ENCODE measurements at regions not wholly inside any gene's neighbourhood (a gene's known extent, or its start where the extent isn't known, plus 50 kb on each side); places are given as distances from the start of the nearest gene placed in this dataset.

- Histone ChIP-seq H3K27ac (ENCODE audit: extremely low read depth, low read depth, low read length) (no peak overlapping the region), H3K36me3 (ENCODE audit: control insufficient read depth in 2 of 2, insufficient read depth in 1 of 2, low read length in 2 of 2) (no peaks in the 10 kb centered on the region), H3K4me3 (ENCODE audit: low read depth, low read length) (no peak overlapping the region), H3K9me3 (ENCODE audit: control insufficient read depth, insufficient read depth, low read depth, low read length) (no peaks in the 10 kb centered on the region), H3K4me1 (ENCODE audit: control insufficient read depth, insufficient read depth, low read length) (no peaks in the 10 kb centered on the region)
- ChIA-PET CTCF (interaction anchor here (0.6 kb wide), 1 partner anchor 889 kb away, joined by 3 read pairs; no protein-coding TSS in a partner anchor), POLR2A (no interaction called here)
- no peak for TF ChIP-seq RBAK (tag by site-specific recombination; IDR thresholded peaks at IDR 0.05)
- no peak for TF ChIP-seq PRDM10 (tag by site-specific recombination; IDR thresholded peaks at IDR 0.05)
- no peak for TF ChIP-seq ZNF266 (tag by site-specific recombination; IDR thresholded peaks at IDR 0.05; ENCODE audit: low read depth)
- no peak for TF ChIP-seq SCRT1 (tag by site-specific recombination; IDR thresholded peaks at IDR 0.05; ENCODE audit: borderline replicate concordance)
- no peak for TF ChIP-seq ZNF211 (tag by site-specific recombination; IDR thresholded peaks at IDR 0.05; ENCODE audit: low read depth)
- TF ChIP-seq PATZ1 (tag by site-specific recombination; IDR thresholded peaks at IDR 0.05) = no peak
- no peak for TF ChIP-seq ZNF433 (tag by site-specific recombination; IDR thresholded peaks at IDR 0.05; ENCODE audit: low read depth)
- TF ChIP-seq BCL11A (tag by site-specific recombination; IDR thresholded peaks at IDR 0.05; ENCODE audit: low read depth) = no peak
- TF ChIP-seq TRIM28 (IDR thresholded peaks at IDR 0.05; ENCODE audit: borderline replicate concordance, low read length) = no peak
- no peak for TF ChIP-seq ZNF416 (tag by site-specific recombination; IDR thresholded peaks at IDR 0.05)
- no peak for TF ChIP-seq ZSCAN4 (tag by site-specific recombination; IDR thresholded peaks at IDR 0.05)
- no peak for TF ChIP-seq BCL11B (tag by site-specific recombination; IDR thresholded peaks at IDR 0.05; ENCODE audit: low read depth)
- no peak for TF ChIP-seq ZNF350 (tag by site-specific recombination; IDR thresholded peaks at IDR 0.05)
- no peak for TF ChIP-seq ZNF768 (tag by site-specific recombination; IDR thresholded peaks at IDR 0.05)
- TF ChIP-seq ZNF423 (tag by site-specific recombination; IDR thresholded peaks at IDR 0.05) = no peak
Measured at GRCh38 chr2:220568296-220568695, 940.9 kb downstream of the SLC4A3 start.

- TF ChIP-seq PRDM6 (tag by site-specific recombination; IDR thresholded peaks at IDR 0.05) = peak; percentile 48
- TF ChIP-seq RBAK (tag by site-specific recombination; IDR thresholded peaks at IDR 0.05) = no peak
- POLR2A ChIA-PET = no interaction called here
Measured at GRCh38 chr2:220569112-220569897, 941.9 kb downstream of the SLC4A3 start.

More at GRCh38 chr2:220569112-220569897, 941.9 kb downstream of the SLC4A3 start:
- H3K4me1 ChIP-seq (ENCODE audit: control insufficient read depth, insufficient read depth, low read length) = no peaks in the 10 kb centered on the region
- CTCF ChIA-PET = interaction anchor here (0.6 kb wide), 1 partner anchor 247 kb away, joined by 3 read pairs; no protein-coding TSS in a partner anchor
- H3K36me3 ChIP-seq (ENCODE audit: control insufficient read depth in 2 of 2, insufficient read depth in 1 of 2, low read length in 2 of 2) = no peaks in the 10 kb centered on the region
- H3K4me3 ChIP-seq (ENCODE audit: low read depth, low read length) = no peak overlapping the region
- no peaks in the 10 kb centered on the region for H3K9me3 ChIP-seq (ENCODE audit: control insufficient read depth, insufficient read depth, low read depth, low read length)
- H3K27ac ChIP-seq (ENCODE audit: extremely low read depth, low read depth, low read length) = no peak overlapping the region
